HCT116 (cell line): ENCODE measurements at regions not wholly inside any gene's neighbourhood (a gene's known extent, or its start where the extent isn't known, plus 50 kb on each side); places are given as distances from the start of the nearest gene placed in this dataset.

Experiments
- ATAC-seq: fragments of 200-7000 bp; cut with Tn5 transposase; 2 replicates; pipeline ENCODE4 v1.9.1; 2020; ENCODE audit warnings: mild to moderate bottlenecking, moderate library complexity
- BruUV-seq: library from RNA; stranded (reverse); fragments of 400-500 nt; replicated peaks from 2 replicates; lab custom pipeline; 2021; lab: Mats Ljungman, UMichigan
- CTCF ChIA-PET: fragments of 300-600 bp; sonication (Branson Sonifier 250); formaldehyde crosslinking; loops from one replicate; lab custom pipeline; 2021; ENCODE audit warnings: antibody characterized with exemption; lab: Charles Lee
- POLR2A ChIA-PET: fragments of 300-600, 350-600 bp; sonication (Branson Sonifier 250); formaldehyde crosslinking; loops from one replicate; lab custom pipeline; 2021; ENCODE audit warnings: antibody characterized with exemption; lab: Charles Lee
- RAD21 ChIA-PET, 2 experiments: fragments of 300-600 bp; sonication (Branson Sonifier 250); formaldehyde crosslinking; loops; one replicate each; lab custom pipeline; 2023; ENCODE audit warnings: low total read pairs in 2 of 2; ENCODE audit not compliant: uncharacterized antibody in 2 of 2, unreplicated experiment in 2 of 2, low non-redundant PET in 1 of 2; lab: Charles Lee
- DNase-seq: peaks from one replicate; pipeline ENCODE4 v3.0.0-alpha.2; 2010; ENCODE audit warnings: low read depth, low spot score
- H2AFZ ChIP-seq: fragments of 200-600 bp; shearing (Covaris generic), sonication (generic); 2 replicates; pipeline ENCODE4 v1.6.1; 2017; ENCODE audit warnings: low read depth, mixed run types, mixed read lengths, antibody characterized with exemption, low read length; ENCODE audit not compliant: poor library complexity, severe bottlenecking
- H3K27ac ChIP-seq: 2 replicates; pipeline ENCODE4 v1.5.1; 2012; ENCODE audit warnings: low read depth, low read length
- H3K27me3 ChIP-seq: fragments of 200-600 bp; sonication (generic); 2 replicates; pipeline ENCODE4 v1.6.1; 2016; ENCODE audit warnings: mixed run types, low read length, mixed read lengths; ENCODE audit not compliant: insufficient read depth
- H3K36me3 ChIP-seq, 2 experiments: fragments of 200-500 bp in 1 of 2; fragments of 200-600 bp in 1 of 2; sonication (Bioruptor generic) in 1 of 2; sonication (generic) in 1 of 2; 2 replicates each; pipeline versions ENCODE4 v1.5.1 to v1.6.1; 2014 to 2016; ENCODE audit warnings: low read length in 2 of 2, inconsistent platforms in 1 of 2, mixed read lengths in 1 of 2, mixed run types in 1 of 2; ENCODE audit not compliant: insufficient read depth in 2 of 2, control insufficient read depth in 1 of 2
- H3K4me1 ChIP-seq, 2 experiments: fragments of 200-600 bp in 1 of 2; sonication (generic) in 1 of 2; 2 replicates each; pipeline versions ENCODE4 v1.5.1 to v1.6.1; 2012 to 2017; ENCODE audit warnings: low read length in 2 of 2, inconsistent platforms in 1 of 2, mild to moderate bottlenecking in 1 of 2, mixed read lengths in 1 of 2, mixed run types in 1 of 2, moderate library complexity in 1 of 2; ENCODE audit not compliant: insufficient read depth in 2 of 2, control insufficient read depth in 1 of 2
- H3K4me2 ChIP-seq: fragments of 200-600 bp; sonication (generic); 2 replicates; pipeline ENCODE4 v1.6.1; 2017; ENCODE audit warnings: mixed run types, low read length, mixed read lengths
- H3K4me3 ChIP-seq, 2 experiments: fragments of 200-600 bp in 1 of 2; sonication (generic) in 1 of 2; replicated peaks in 1 of 2; 2 replicates each; pipeline ENCODE4 v1.5.1; 2011 to 2016; ENCODE audit warnings: low read length in 2 of 2, control low read depth in 1 of 2, low read depth in 1 of 2, mild to moderate bottlenecking in 1 of 2, mixed read lengths in 1 of 2, mixed run types in 1 of 2
- H3K79me2 ChIP-seq: fragments of 200-600 bp; sonication (generic); 2 replicates; pipeline ENCODE4 v1.6.1; 2017; ENCODE audit warnings: mild to moderate bottlenecking, mixed run types, low read length, moderate library complexity, mixed read lengths; ENCODE audit not compliant: insufficient read depth
- H3K9ac ChIP-seq: fragments of 200-600 bp; sonication (generic); 2 replicates; pipeline ENCODE4 v1.6.1; 2016; ENCODE audit warnings: low read length, mixed read lengths
- H3K9me2 ChIP-seq: fragments of 200-600 bp; sonication (generic), shearing (Covaris generic); 2 replicates; pipeline ENCODE4 v1.6.1; 2017; ENCODE audit warnings: mixed run types, mild to moderate bottlenecking, moderate library complexity; ENCODE audit not compliant: insufficient read depth
- H3K9me3 ChIP-seq, 2 experiments: fragments of 200-500 bp in 1 of 2; fragments of 200-600 bp in 1 of 2; sonication (Bioruptor generic) in 1 of 2; sonication (generic) in 1 of 2; 2 replicates each; pipeline ENCODE4 v1.6.1; 2014 to 2017; ENCODE audit warnings: low read length in 2 of 2, mixed read lengths in 2 of 2, inconsistent platforms in 1 of 2, low read depth in 1 of 2, mild to moderate bottlenecking in 1 of 2, mixed run types in 1 of 2, moderate library complexity in 1 of 2; ENCODE audit not compliant: control insufficient read depth in 1 of 2, insufficient read depth in 1 of 2
- H4K20me1 ChIP-seq: fragments of 200-600 bp; sonication (generic), shearing (Covaris generic); 2 replicates; pipeline ENCODE4 v1.6.1; 2017; ENCODE audit warnings: mixed run types, mild to moderate bottlenecking, moderate library complexity; ENCODE audit not compliant: insufficient read depth
- CBX3 ChIP-seq: IDR thresholded peaks from 2 replicates; pipeline ENCODE4 v1.6.1; 2012; ENCODE audit warnings: low read depth
- CTCF ChIP-seq, 3 experiments: fragments of 200-600 bp in 1 of 3; sonication (generic) in 1 of 3; IDR thresholded peaks in 2 of 3; conservative IDR thresholded peaks in 1 of 3; 2 replicates each; pipeline ENCODE4 v1.5.1; 2012 to 2017; ENCODE audit warnings: low read depth in 2 of 3, low read length in 2 of 3, antibody characterized with exemption in 1 of 3, borderline replicate concordance in 1 of 3, control low read depth in 1 of 3, mild to moderate bottlenecking in 1 of 3, mixed read lengths in 1 of 3, mixed run types in 1 of 3, moderate library complexity in 1 of 3; ENCODE audit not compliant: insufficient read depth in 1 of 3
- EGR1 ChIP-seq: IDR thresholded peaks from 2 replicates; pipeline ENCODE4 v1.6.1; 2012; ENCODE audit warnings: low read depth
- ELF1 ChIP-seq: IDR thresholded peaks from 2 replicates; pipeline ENCODE4 v1.6.1; 2012; ENCODE audit warnings: low read depth, borderline replicate concordance
- EZH2 ChIP-seq: fragments of 200-600 bp; sonication (generic); IDR thresholded peaks from 2 replicates; pipeline ENCODE4 v1.6.1; 2017; ENCODE audit warnings: antibody characterized with exemption, mixed run types
- EZH2phosphoT487 ChIP-seq: fragments of 200-600 bp; IDR thresholded peaks from 2 replicates; pipeline ENCODE4 v1.6.1; 2018; ENCODE audit warnings: antibody characterized with exemption, borderline replicate concordance
- JUND ChIP-seq: IDR thresholded peaks from 2 replicates; pipeline ENCODE4 v1.6.1; 2012
- POLR2AphosphoS5 ChIP-seq: IDR thresholded peaks from 2 replicates; pipeline ENCODE4 v1.6.1; 2011; ENCODE audit warnings: mild to moderate bottlenecking, low read depth, low read length, moderate library complexity
- RAD21 ChIP-seq: IDR thresholded peaks from 2 replicates; pipeline ENCODE4 v1.6.1; 2012; ENCODE audit warnings: low read depth, mild to moderate bottlenecking
- REST ChIP-seq: IDR thresholded peaks from 2 replicates; pipeline ENCODE4 v1.6.1; 2012; ENCODE audit warnings: low read depth
- SIN3A ChIP-seq: IDR thresholded peaks from 2 replicates; pipeline ENCODE4 v1.6.1; 2012; ENCODE audit warnings: low read depth
- SP1 ChIP-seq: IDR thresholded peaks from 2 replicates; pipeline ENCODE4 v1.6.1; 2012; ENCODE audit warnings: low read depth
- SRF ChIP-seq: IDR thresholded peaks from 2 replicates; pipeline ENCODE4 v1.6.1; 2012; ENCODE audit warnings: low read depth
- ZFX ChIP-seq: fragments of 450-650 bp; IDR thresholded peaks from 2 replicates; pipeline ENCODE4 v1.6.1; 2017
- ZNF274 ChIP-seq: fragments of 200-500 bp; sonication (Bioruptor generic); IDR thresholded peaks from 2 replicates; pipeline ENCODE4 v1.6.1; 2014; ENCODE audit warnings: mild to moderate bottlenecking, low read depth, low read length, inconsistent platforms
- intact Hi-C: fragments of 100-400 bp; cut with micrococcal nuclease; formaldehyde crosslinking; loops from 2 replicates; pipeline ENCODE4 v1.10.0; 2022
- TF ChIP-seq, protein P1 (sequence below): IDR thresholded peaks from 2 replicates; pipeline ENCODE4 v1.6.1; 2012
- TF ChIP-seq, protein P2 (sequence below): IDR thresholded peaks from 2 replicates; pipeline ENCODE4 v1.6.1; 2011; ENCODE audit warnings: mild to moderate bottlenecking, low read length, moderate library complexity; ENCODE audit not compliant: insufficient replicate concordance; ENCODE audit errors: extremely low read depth

GRCh38 chr17:63333869-63334268 lies 112.2 kb downstream of the CYB561 start:
- BruUV-seq, result no TSS peak
- ATAC-seq, result no peak
- Histone ChIP-seq H3K27ac (no peak overlapping the region), H3K4me1 (no peaks in the 10 kb centered on the region), H3K27me3 (no peaks in the 10 kb centered on the region), H3K79me2 (no peaks in the 10 kb centered on the region), H4K20me1 (no peaks in the 10 kb centered on the region), H3K4me2 (no peak overlapping the region), H3K9ac (no peak overlapping the region), H3K36me3 (no peaks in the 10 kb centered on the region), H2AFZ (no peak overlapping the region), H3K9me3 (no peaks in the 10 kb centered on the region)
- ChIA-PET CTCF (no interaction called here), RAD21 (no interaction called here), POLR2A (no interaction called here)
- DNase-seq, result no peak
- intact Hi-C loops, result no loop called here
- no peak for TF ChIP-seq ZFX
- TF ChIP-seq, protein P1, sequence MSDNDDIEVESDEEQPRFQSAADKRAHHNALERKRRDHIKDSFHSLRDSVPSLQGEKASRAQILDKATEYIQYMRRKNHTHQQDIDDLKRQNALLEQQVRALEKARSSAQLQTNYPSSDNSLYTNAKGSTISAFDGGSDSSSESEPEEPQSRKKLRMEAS, result no peak
- TF ChIP-seq, protein P2, sequence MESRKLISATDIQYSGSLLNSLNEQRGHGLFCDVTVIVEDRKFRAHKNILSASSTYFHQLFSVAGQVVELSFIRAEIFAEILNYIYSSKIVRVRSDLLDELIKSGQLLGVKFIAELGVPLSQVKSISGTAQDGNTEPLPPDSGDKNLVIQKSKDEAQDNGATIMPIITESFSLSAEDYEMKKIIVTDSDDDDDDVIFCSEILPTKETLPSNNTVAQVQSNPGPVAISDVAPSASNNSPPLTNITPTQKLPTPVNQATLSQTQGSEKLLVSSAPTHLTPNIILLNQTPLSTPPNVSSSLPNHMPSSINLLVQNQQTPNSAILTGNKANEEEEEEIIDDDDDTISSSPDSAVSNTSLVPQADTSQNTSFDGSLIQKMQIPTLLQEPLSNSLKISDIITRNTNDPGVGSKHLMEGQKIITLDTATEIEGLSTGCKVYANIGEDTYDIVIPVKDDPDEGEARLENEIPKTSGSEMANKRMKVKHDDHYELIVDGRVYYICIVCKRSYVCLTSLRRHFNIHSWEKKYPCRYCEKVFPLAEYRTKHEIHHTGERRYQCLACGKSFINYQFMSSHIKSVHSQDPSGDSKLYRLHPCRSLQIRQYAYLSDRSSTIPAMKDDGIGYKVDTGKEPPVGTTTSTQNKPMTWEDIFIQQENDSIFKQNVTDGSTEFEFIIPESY, result no peak
- no peak for TF ChIP-seq SP1
- no peak for TF ChIP-seq SRF
- TF ChIP-seq JUND, result no peak
- no peak for TF ChIP-seq POLR2AphosphoS5
- no peak for TF ChIP-seq REST
- TF ChIP-seq EZH2, result no peak
- TF ChIP-seq ZNF274, result no peak
- TF ChIP-seq EGR1, result no peak
- TF ChIP-seq RAD21, result no peak
- TF ChIP-seq SIN3A, result no peak
- no peak for TF ChIP-seq CTCF (IDR thresholded peaks at IDR 0.05 in 2 of 3, conservative IDR thresholded peaks at IDR 0.05 in 1 of 3; ENCODE audit: borderline replicate concordance in 1 of 3, insufficient read depth in 1 of 3, low read depth in 2 of 3, low read length in 2 of 3)
- TF ChIP-seq CBX3, result no peak
- TF ChIP-seq ELF1, result no peak
- TF ChIP-seq EZH2phosphoT487, result no peak
- TF ChIP-seq, all 23 proteins: peak for 0
- H3K4me3 ChIP-seq, result no peak overlapping the region
- no peaks in the 10 kb centered on the region for H3K9me2 ChIP-seq
